Activated CD4-positive, CD25-positive, alpha-beta regulatory T cell treated with anti-CD3 and anti-CD28 coated beads, Interleukin-2, amount 50 U/mL, for 16 hours (primary cell): ENCODE measurements at regions not wholly inside any gene's neighbourhood (a gene's known extent, or its start where the extent isn't known, plus 50 kb on each side); places are given as distances from the start of the nearest gene placed in this dataset.

Experiments
- DNase-seq: peaks from one replicate; pipeline ENCODE4 v3.0.0-alpha.2; 2020; ENCODE audit warnings: low read depth, low spot score

GRCh38 chr7:423312-424260, 96.1 kb downstream of the PDGFA start:
- DNase-seq: no peak

GRCh38 chr7:424301-424935, 95.2 kb downstream of the PDGFA start:
- DNase-seq: no peak

- no peak for DNase-seq
These were observed 94.5 kb downstream of the PDGFA start for GRCh38 chr7:424961-425793.

- no peak for DNase-seq
These were observed 93.9 kb downstream of the PDGFA start for GRCh38 chr7:425794-426188.

GRCh38 chr7:426510-426909, 93.1 kb downstream of the PDGFA start:
- no peak for DNase-seq

GRCh38 chr7:427506-428103, 92.0 kb downstream of the PDGFA start:
- DNase-seq: no peak

GRCh38 chr7:428387-428786, 91.3 kb downstream of the PDGFA start:
- DNase-seq: no peak

GRCh38 chr7:428927-429827, 90.5 kb downstream of the PDGFA start:
- DNase-seq: no peak

GRCh38 chr7:429828-430180, 89.8 kb downstream of the PDGFA start:
- DNase-seq: no peak

GRCh38 chr7:431041-431440, 88.6 kb downstream of the PDGFA start:
- DNase-seq: no peak

- DNase-seq: no peak
These were observed 88.0 kb downstream of the PDGFA start for GRCh38 chr7:431658-432111.

- no peak for DNase-seq
These were observed 87.4 kb downstream of the PDGFA start for GRCh38 chr7:432256-432655.

- DNase-seq: no peak
These were observed 86.7 kb downstream of the PDGFA start for GRCh38 chr7:432933-433332.

- no peak for DNase-seq
These were observed 86.1 kb downstream of the PDGFA start for GRCh38 chr7:433558-433957.

GRCh38 chr7:434891-435629, 84.6 kb downstream of the PDGFA start:
- no peak for DNase-seq

GRCh38 chr7:435630-436366, 83.8 kb downstream of the PDGFA start:
- no peak for DNase-seq

GRCh38 chr7:436367-437128, 83.1 kb downstream of the PDGFA start:
- no peak for DNase-seq
